Mucosa of descending colon (tissue), 3 donors: ENCODE measurements at regions not wholly inside any gene's neighbourhood (a gene's known extent, or its start where the extent isn't known, plus 50 kb on each side); places are given as distances from the start of the nearest gene placed in this dataset.
A peak's percentile ranks its signal among the peaks of the same experiment; 100 is the strongest.

Source experiments
- ATAC-seq: fragments of 200-7000 bp; cut with Tn5 transposase; one replicate; pipeline ENCODE4 v1.9.1; 2020; ENCODE audit warnings: mild to moderate bottlenecking, moderate library complexity
- DNase-seq, 3 donors: peaks; one replicate each; pipeline ENCODE4 v3.0.0-alpha.2; 2020
- H3K36me3 ChIP-seq: fragments of 200-600 bp; one replicate; pipeline ENCODE4 v1.8.0; 2021; ENCODE audit warnings: low read depth, mild to moderate bottlenecking
- H3K4me1 ChIP-seq: fragments of 200-600 bp; one replicate; pipeline ENCODE4 v1.8.0; 2021; ENCODE audit warnings: low read depth, mild to moderate bottlenecking
- H3K4me3 ChIP-seq: fragments of 200-600 bp; one replicate; pipeline ENCODE4 v1.8.0; 2021; ENCODE audit warnings: mild to moderate bottlenecking
- H3K9me3 ChIP-seq: fragments of 200-600 bp; one replicate; pipeline ENCODE4 v1.8.0; 2021; ENCODE audit warnings: mild to moderate bottlenecking
- CTCF ChIP-seq: fragments of 200-600 bp; IDR thresholded peaks from one replicate; pipeline ENCODE4 v1.8.0; 2022; ENCODE audit warnings: antibody characterized with exemption, mild to moderate bottlenecking
- intact Hi-C, 2 donors: fragments of 100-400 bp; cut with DNase I in 1 of 2; cut with micrococcal nuclease in 1 of 2; formaldehyde crosslinking; loops; one replicate each; pipeline versions ENCODE4 v1.11.0 to v1.11.1; 2022; cut with DNase I, micrococcal nuclease
- donor health status: DM: no; HTN: no; CAD: no; lungs with moderate emphysema.
- donor health status: DM: no; HTN: no; CAD: no.
- donor health status: DM: no; HTN: yes; CAD: no.

GRCh38 chr12:124637581-124637981, 70.2 kb upstream of the NCOR2 start:
- Histone ChIP-seq H3K4me1 (no peaks in the 10 kb centered on the region), H3K36me3 (no peaks in the 10 kb centered on the region), H3K9me3 (no peaks in the 10 kb centered on the region), H3K4me3 (no peak overlapping the region)
- ATAC-seq (peak; percentile 15), DNase-seq (peak in 1 of 3 donors; percentile 55)
- no peak for TF ChIP-seq CTCF
- intact Hi-C loops, result no loop called here

GRCh38 chr12:124637163-124637562, 69.8 kb upstream of the NCOR2 start:
- TF ChIP-seq CTCF, result no peak
- DNase-seq (no peak), ATAC-seq (no peak)
- no peaks in the 10 kb centered on the region for H3K9me3 ChIP-seq
- no peak overlapping the region for H3K4me3 ChIP-seq
- intact Hi-C loops, result no loop called here
- H3K4me1 ChIP-seq, result no peaks in the 10 kb centered on the region
- no peaks in the 10 kb centered on the region for H3K36me3 ChIP-seq

GRCh38 chr12:124636138-124636978, 68.9 kb upstream of the NCOR2 start:
- DNase-seq, result peak; percentile 55 to 76 (median 72)

GRCh38 chr12:124635316-124635715, 67.9 kb upstream of the NCOR2 start:
- H3K4me1 ChIP-seq, result no peaks in the 10 kb centered on the region
- intact Hi-C loops, result no loop called here
- H3K4me3 ChIP-seq, result no peak overlapping the region
- H3K9me3 ChIP-seq, result no peaks in the 10 kb centered on the region
- DNase-seq, result no peak
- no peaks in the 10 kb centered on the region for H3K36me3 ChIP-seq
- TF ChIP-seq CTCF, result no peak
- ATAC-seq, result no peak

More at GRCh38 chr12:124636138-124636978, 68.9 kb upstream of the NCOR2 start:
- intact Hi-C loops, result no loop called here
- Histone ChIP-seq H3K4me3 (no peak overlapping the region), H3K9me3 (no peaks in the 10 kb centered on the region), H3K4me1 (no peaks in the 10 kb centered on the region), H3K36me3 (no peaks in the 10 kb centered on the region)
- no peak for ATAC-seq
- no peak for TF ChIP-seq CTCF

GRCh38 chr12:124633365-124634362, 66.3 kb upstream of the NCOR2 start:
- no peaks in the 10 kb centered on the region for H3K9me3 ChIP-seq
- H3K4me1 ChIP-seq, result no peaks in the 10 kb centered on the region
- no peak for TF ChIP-seq CTCF
- no peaks in the 10 kb centered on the region for H3K36me3 ChIP-seq
- H3K4me3 ChIP-seq, result no peak overlapping the region
- intact Hi-C loops, result no loop called here
- DNase-seq, result peak in 1 of 3 donors; percentile 33
- ATAC-seq, result peak; percentile 94
